Keratinocyte (primary cell): ENCODE measurements at regions not wholly inside any gene's neighbourhood (a gene's known extent, or its start where the extent isn't known, plus 50 kb on each side); places are given as distances from the start of the nearest gene placed in this dataset.

Experiments
- EZH2 ChIP-seq: IDR thresholded peaks from one replicate; pipeline ENCODE4 v1.6.1; 2012; ENCODE audit warnings: inconsistent platforms, mild to moderate bottlenecking, low read length, moderate library complexity
- TF ChIP-seq, protein P1 (sequence below), 3 experiments: IDR thresholded peaks in 1 of 3; conservative IDR thresholded peaks in 1 of 3; optimal IDR thresholded peaks in 1 of 3; 2 replicates in 2 of 3; 3 replicates in 1 of 3; pipeline versions ENCODE3 to v1.5.1; 2011; ENCODE audit warnings: low read length in 3 of 3, mild to moderate bottlenecking in 3 of 3, moderate library complexity in 2 of 3, control low read depth in 1 of 3, inconsistent platforms in 1 of 3; ENCODE audit not compliant: insufficient read depth in 2 of 3; ENCODE audit errors: extremely low read depth in 1 of 3

DNA sequence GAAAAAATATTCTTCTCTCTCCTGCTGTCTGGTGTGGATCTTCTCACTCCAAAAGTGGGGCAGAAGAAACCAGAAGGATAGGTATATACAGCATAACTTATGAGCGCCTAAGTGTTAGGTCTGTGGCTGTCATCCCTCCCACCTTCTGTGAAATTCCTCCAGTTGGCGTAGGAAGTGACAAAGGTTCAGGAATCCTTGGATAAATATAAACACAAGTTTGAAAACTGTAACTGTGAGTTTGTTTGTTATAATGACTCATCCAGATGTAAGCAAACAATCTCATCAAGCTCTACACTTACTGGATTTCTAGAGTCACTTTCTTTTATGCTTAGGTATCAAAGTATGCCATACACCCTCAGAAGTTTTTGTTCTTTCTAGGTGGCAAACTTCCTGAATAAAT is 405.2 kb downstream of the FAT4 start:
- TF ChIP-seq, protein P1, sequence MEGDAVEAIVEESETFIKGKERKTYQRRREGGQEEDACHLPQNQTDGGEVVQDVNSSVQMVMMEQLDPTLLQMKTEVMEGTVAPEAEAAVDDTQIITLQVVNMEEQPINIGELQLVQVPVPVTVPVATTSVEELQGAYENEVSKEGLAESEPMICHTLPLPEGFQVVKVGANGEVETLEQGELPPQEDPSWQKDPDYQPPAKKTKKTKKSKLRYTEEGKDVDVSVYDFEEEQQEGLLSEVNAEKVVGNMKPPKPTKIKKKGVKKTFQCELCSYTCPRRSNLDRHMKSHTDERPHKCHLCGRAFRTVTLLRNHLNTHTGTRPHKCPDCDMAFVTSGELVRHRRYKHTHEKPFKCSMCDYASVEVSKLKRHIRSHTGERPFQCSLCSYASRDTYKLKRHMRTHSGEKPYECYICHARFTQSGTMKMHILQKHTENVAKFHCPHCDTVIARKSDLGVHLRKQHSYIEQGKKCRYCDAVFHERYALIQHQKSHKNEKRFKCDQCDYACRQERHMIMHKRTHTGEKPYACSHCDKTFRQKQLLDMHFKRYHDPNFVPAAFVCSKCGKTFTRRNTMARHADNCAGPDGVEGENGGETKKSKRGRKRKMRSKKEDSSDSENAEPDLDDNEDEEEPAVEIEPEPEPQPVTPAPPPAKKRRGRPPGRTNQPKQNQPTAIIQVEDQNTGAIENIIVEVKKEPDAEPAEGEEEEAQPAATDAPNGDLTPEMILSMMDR (optimal IDR thresholded peaks at IDR 0.05 in 1 of 3, IDR thresholded peaks at IDR 0.05 in 1 of 3, conservative IDR thresholded peaks at IDR 0.05 in 1 of 3; ENCODE audit: extremely low read depth in 1 of 3, insufficient read depth in 2 of 3, low read length in 3 of 3), result no peak
- TF ChIP-seq EZH2, result no peak
